Heart left ventricle (tissue), 16 donors: ENCODE measurements at regions not wholly inside any gene's neighbourhood (a gene's known extent, or its start where the extent isn't known, plus 50 kb on each side); places are given as distances from the start of the nearest gene placed in this dataset.

Source experiments
- ATAC-seq, 4 donors: fragments of 200-7000 bp; cut with Tn5 transposase; one replicate each; pipeline ENCODE4 v1.9.1; 2020 to 2022; ENCODE audit warnings: moderate library complexity in 4 of 4, mild to moderate bottlenecking in 3 of 4, moderate number of reproducible peaks in 1 of 4
- DNase-seq, 5 donors: peaks; one replicate each; pipeline ENCODE4 v3.0.0-alpha.2; 2020
- H3K27ac ChIP-seq, 12 donors: fragments of 200-600 bp; sonication (generic) in 4 of 12; one replicate each; pipeline versions ENCODE4 v1.5.0 to v1.8.0; 2016 to 2022; ENCODE audit warnings: mild to moderate bottlenecking in 2 of 12
- H3K27me3 ChIP-seq, 9 donors: fragments of 200-600 bp; sonication (generic) in 2 of 9; one replicate each; pipeline versions ENCODE4 v1.5.1 to v1.8.0; 2016 to 2022; ENCODE audit warnings: mild to moderate bottlenecking in 3 of 9
- H3K36me3 ChIP-seq, 9 donors: fragments of 200-600 bp; sonication (generic) in 2 of 9; one replicate each; pipeline versions ENCODE4 v1.5.0 to v1.8.0; 2018 to 2022; ENCODE audit warnings: mild to moderate bottlenecking in 2 of 9
- H3K4me1 ChIP-seq, 12 donors: fragments of 200-600 bp; sonication (generic) in 4 of 12; one replicate each; pipeline versions ENCODE4 v1.5.0 to v1.8.0; 2016 to 2022; ENCODE audit warnings: mild to moderate bottlenecking in 3 of 12
- H3K4me3 ChIP-seq, 12 donors: fragments of 200-600 bp; sonication (generic) in 4 of 12; one replicate each; pipeline versions ENCODE4 v1.5.0 to v1.8.0; 2017 to 2022; ENCODE audit warnings: mild to moderate bottlenecking in 9 of 12, moderate library complexity in 4 of 12
- H3K9me3 ChIP-seq, 12 donors: fragments of 200-600 bp; sonication (generic) in 4 of 12; one replicate each; pipeline versions ENCODE4 v1.5.0 to v1.8.0; 2016 to 2022; ENCODE audit warnings: mild to moderate bottlenecking in 1 of 12
- POLR2A ChIP-seq, 2 donors: fragments of 450-650 bp; IDR thresholded peaks; one replicate each; pipeline ENCODE4 v1.6.1; 2017; ENCODE audit warnings: antibody characterized with exemption in 2 of 2, mild to moderate bottlenecking in 2 of 2, moderate library complexity in 2 of 2
- WGBS, 4 donors: extraction: QIAGEN DNeasy Blood & Tissue Kit in 2 of 4; methylation state at CpG; one replicate each; pipeline versions ENCODE4 v1.1.5 to v1.1.7; 2013 to 2018; 5-methylcytosine and 5-hydroxymethylcytosine counted together
- intact Hi-C, 10 donors: fragments of 100-400 bp; cut with DNase I; formaldehyde crosslinking; loops; one replicate each; pipeline versions ENCODE4 v1.11.1 to v1.14.2; 2022
- TF ChIP-seq, protein P1 (sequence below), 12 donors: fragments of 200-600 bp; sonication (generic) in 4 of 12; IDR thresholded peaks; one replicate each; pipeline versions ENCODE4 v1.5.0 to v1.8.0; 2018 to 2022; ENCODE audit warnings: antibody characterized with exemption in 12 of 12, mild to moderate bottlenecking in 5 of 12
- donor health status: ischemic (EF 13 %, LVEDD 7.1; RV severe dilation, severe dysfunction).
- donor health status: healthy with polysubstance abuse.
- donor health status: DM: no; HTN: yes; CAD: no.
- donor health status: DM: no; HTN: no; CAD: no.
- donor health status: ischemic (EF 25% LVEDD 6.9; RV normal size, moderate dysfunction).
- donor health status: ischemic (EF 25% LVEDD 5.7; RV mildly dilated, moderate dysfunction).
- donor health status: healthy.
- donor health status: DM: yes; HTN: yes; CAD: no.
- donor health status: ischemic (EF 35%, LVEDD 5.7; RV mildly dilated, moderate dysfunction).
- donor health status: nonischemic (EF 11% LVEDD 7.7; RV severe dilation, severe dysfunction).
- donor health status: DM: yes; HTN: yes; CAD: no.
- donor health status: PGD.
- donor health status: ischemic (EF 29% LVEDD 5.4; RV normal size, mild dysfunction).
- donor health status: nonischemic (EF 23%, LVEDD 6.1; RV moderate dilation, normal function).

DNA sequence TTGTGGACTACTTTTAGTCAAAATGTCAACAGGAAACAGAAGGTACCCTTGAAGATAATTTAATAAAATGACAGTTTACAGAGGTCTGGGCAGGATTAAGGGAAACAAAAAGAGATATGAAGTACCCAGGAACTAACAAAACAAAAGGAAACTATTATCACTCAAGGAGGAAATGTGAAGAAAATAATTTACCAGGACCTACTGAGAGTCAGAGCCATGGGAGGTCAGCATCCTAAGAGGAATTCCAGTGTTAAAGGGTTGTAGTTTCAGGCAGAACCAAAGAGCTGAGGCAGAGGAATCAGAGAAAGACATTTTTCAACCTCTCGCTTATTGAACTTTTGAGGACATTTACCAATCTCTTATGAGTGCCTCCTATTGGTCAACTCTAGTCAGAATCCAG is 408.9 kb upstream of the CBLB start:
- Histone ChIP-seq H3K27me3 (no peaks in the 10 kb centered on the region), H3K4me1 (no peaks in the 10 kb centered on the region), H3K36me3 (no peaks in the 10 kb centered on the region), H3K27ac (no peak overlapping the region), H3K9me3 (no peaks in the 10 kb centered on the region), H3K4me3 (no peak overlapping the region)
- TF ChIP-seq POLR2A (IDR thresholded peaks at IDR 0.05) = no peak
- TF ChIP-seq, protein P1, sequence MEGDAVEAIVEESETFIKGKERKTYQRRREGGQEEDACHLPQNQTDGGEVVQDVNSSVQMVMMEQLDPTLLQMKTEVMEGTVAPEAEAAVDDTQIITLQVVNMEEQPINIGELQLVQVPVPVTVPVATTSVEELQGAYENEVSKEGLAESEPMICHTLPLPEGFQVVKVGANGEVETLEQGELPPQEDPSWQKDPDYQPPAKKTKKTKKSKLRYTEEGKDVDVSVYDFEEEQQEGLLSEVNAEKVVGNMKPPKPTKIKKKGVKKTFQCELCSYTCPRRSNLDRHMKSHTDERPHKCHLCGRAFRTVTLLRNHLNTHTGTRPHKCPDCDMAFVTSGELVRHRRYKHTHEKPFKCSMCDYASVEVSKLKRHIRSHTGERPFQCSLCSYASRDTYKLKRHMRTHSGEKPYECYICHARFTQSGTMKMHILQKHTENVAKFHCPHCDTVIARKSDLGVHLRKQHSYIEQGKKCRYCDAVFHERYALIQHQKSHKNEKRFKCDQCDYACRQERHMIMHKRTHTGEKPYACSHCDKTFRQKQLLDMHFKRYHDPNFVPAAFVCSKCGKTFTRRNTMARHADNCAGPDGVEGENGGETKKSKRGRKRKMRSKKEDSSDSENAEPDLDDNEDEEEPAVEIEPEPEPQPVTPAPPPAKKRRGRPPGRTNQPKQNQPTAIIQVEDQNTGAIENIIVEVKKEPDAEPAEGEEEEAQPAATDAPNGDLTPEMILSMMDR (IDR thresholded peaks at IDR 0.05) = no peak
- no peak for DNase-seq
- WGBS, 4 donors = 90 to 96% (median 95%) methylated on average over 1 of the region's 1 CpG
- intact Hi-C loops = no loop called here
- ATAC-seq = no peak

GRCh38 chr3:106281221-106281620 is 412.4 kb upstream of the CBLB start:
- H3K4me3 ChIP-seq = no peak overlapping the region
- H3K27me3 ChIP-seq = no peaks in the 10 kb centered on the region
- DNase-seq = no peak
- H3K36me3 ChIP-seq = no peaks in the 10 kb centered on the region
- WGBS, 4 donors = 6 to 12% (median 9%) methylated on average over 2 of the region's 2 CpGs
- no peaks in the 10 kb centered on the region for H3K4me1 ChIP-seq
- TF ChIP-seq, protein P1 (IDR thresholded peaks at IDR 0.05) = no peak
- no peak for TF ChIP-seq POLR2A (IDR thresholded peaks at IDR 0.05)
- no peak for ATAC-seq
- no peaks in the 10 kb centered on the region for H3K9me3 ChIP-seq
- intact Hi-C loops = no loop called here
- no peak overlapping the region for H3K27ac ChIP-seq

GRCh38 chr3:106282943-106283342 is 414.1 kb upstream of the CBLB start:
- intact Hi-C loops = no loop called here
- H3K9me3 ChIP-seq = no peaks in the 10 kb centered on the region
- no peaks in the 10 kb centered on the region for H3K27me3 ChIP-seq
- H3K4me1 ChIP-seq = no peaks in the 10 kb centered on the region
- 83 to 87% (median 87%) methylated on average over 3 of the region's 3 CpGs for WGBS, 4 donors
- no peak overlapping the region for H3K4me3 ChIP-seq
- no peak overlapping the region for H3K27ac ChIP-seq
- TF ChIP-seq, protein P1 (IDR thresholded peaks at IDR 0.05) = no peak
- no peak for TF ChIP-seq POLR2A (IDR thresholded peaks at IDR 0.05)
- no peak for ATAC-seq
- H3K36me3 ChIP-seq = no peaks in the 10 kb centered on the region
- DNase-seq = no peak

- ATAC-seq (no peak), DNase-seq (no peak)
- no peak for TF ChIP-seq POLR2A (IDR thresholded peaks at IDR 0.05)
- TF ChIP-seq, protein P1 (IDR thresholded peaks at IDR 0.05) = no peak
- WGBS, 4 donors = 92 to 95% (median 94%) methylated on average over 4 of the region's 4 CpGs
- Histone ChIP-seq H3K27ac (no peak overlapping the region), H3K27me3 (no peaks in the 10 kb centered on the region), H3K36me3 (no peaks in the 10 kb centered on the region), H3K4me1 (no peaks in the 10 kb centered on the region), H3K9me3 (no peaks in the 10 kb centered on the region), H3K4me3 (no peak overlapping the region)
- intact Hi-C loops = no loop called here
These were observed 420.0 kb upstream of the CBLB start for GRCh38 chr3:106288781-106289180.
